ENCODE measurements at regions not wholly inside any gene's neighbourhood (a gene's known extent, or its start where the extent isn't known, plus 50 kb on each side); places are given as distances from the start of the nearest gene placed in this dataset.

DNA sequence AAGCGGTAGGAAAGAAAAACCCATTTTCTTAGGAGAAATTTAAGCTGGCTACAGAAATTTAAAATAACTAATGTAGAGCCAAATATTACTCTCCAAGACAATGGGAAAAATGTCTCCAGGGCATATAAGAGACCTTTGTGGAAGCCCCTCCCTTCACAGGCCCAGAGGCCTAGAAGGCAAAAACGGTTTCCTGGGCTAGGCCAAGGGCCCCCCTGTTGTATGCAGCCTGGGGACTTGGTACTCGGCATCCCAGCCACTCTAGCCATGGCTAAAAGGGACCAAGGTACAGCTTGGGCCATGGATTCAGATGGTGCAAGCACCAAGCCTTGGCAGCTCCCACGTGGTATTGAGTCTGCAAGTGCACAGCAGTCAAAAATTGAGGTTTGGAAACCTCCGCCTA, 90.1 kb downstream of the CGGBP1 start:
- H2AFZ ChIP-seq (ENCODE audit: low read length), result no peak overlapping the region
- no peak for DNase-seq (ENCODE audit: low read depth in 2 of 2)

DNA sequence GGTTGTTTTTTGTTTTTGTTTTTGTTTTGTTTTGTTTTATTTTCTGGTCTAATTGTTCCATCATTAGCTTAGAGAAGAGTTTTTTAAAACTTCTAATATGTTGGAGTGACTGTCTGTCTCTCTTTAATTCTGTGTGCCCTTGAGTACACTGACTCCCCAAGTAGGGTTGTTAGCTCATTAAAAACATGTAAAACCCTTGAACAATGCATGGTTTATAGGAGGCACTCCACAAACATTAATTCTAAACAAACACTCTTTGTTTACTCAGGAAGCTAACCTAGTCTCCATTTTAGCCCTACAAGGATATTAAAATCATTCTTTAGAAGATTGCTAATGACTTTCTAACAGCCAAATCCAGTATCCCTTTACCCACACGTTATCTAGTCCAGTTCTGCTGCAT, 100.5 kb downstream of the CGGBP1 start:
- H3K27me3 ChIP-seq (ENCODE audit: control insufficient read depth, insufficient read depth, low read length), result no peaks in the 10 kb centered on the region
- no peak overlapping the region for H2AFZ ChIP-seq (ENCODE audit: low read length)
- no peak for DNase-seq (ENCODE audit: low read depth in 2 of 2)

More for the DNA sequence above, 90.1 kb downstream of the CGGBP1 start:
- Histone ChIP-seq H3K9ac (ENCODE audit: insufficient read depth, low read length) (no peak overlapping the region), H3K4me3 (replicated peaks in 1 of 4; ENCODE audit: control extremely low read depth in 1 of 4, insufficient read depth in 1 of 4, low read depth in 3 of 4, low read length in 4 of 4) (no peak overlapping the region), H3K27me3 (ENCODE audit: control insufficient read depth, insufficient read depth, low read length) (no peaks in the 10 kb centered on the region), H3K9me3 (ENCODE audit: control insufficient read depth, insufficient read depth, low read depth, low read length) (no peaks in the 10 kb centered on the region), H3K4me2 (ENCODE audit: extremely low read depth, insufficient read depth, low read length) (no peak overlapping the region), H3K4me1 (ENCODE audit: control insufficient read depth, extremely low read depth, insufficient read depth, low read length) (no peaks in the 10 kb centered on the region), H3K36me3 (ENCODE audit: control insufficient read depth, insufficient read depth, low read length) (no peaks in the 10 kb centered on the region), H3K27ac (ENCODE audit: insufficient read depth, low read length) (no peak overlapping the region), H3K79me2 (ENCODE audit: control insufficient read depth, insufficient read depth, low read length) (no peaks in the 10 kb centered on the region), H4K20me1 (ENCODE audit: control insufficient read depth, extremely low read depth, insufficient read depth, low read length) (no peaks in the 10 kb centered on the region)
- TF ChIP-seq EZH2 (IDR thresholded peaks at IDR 0.05; ENCODE audit: low read length, missing control alignments), result no peak
- TF ChIP-seq, protein P1, sequence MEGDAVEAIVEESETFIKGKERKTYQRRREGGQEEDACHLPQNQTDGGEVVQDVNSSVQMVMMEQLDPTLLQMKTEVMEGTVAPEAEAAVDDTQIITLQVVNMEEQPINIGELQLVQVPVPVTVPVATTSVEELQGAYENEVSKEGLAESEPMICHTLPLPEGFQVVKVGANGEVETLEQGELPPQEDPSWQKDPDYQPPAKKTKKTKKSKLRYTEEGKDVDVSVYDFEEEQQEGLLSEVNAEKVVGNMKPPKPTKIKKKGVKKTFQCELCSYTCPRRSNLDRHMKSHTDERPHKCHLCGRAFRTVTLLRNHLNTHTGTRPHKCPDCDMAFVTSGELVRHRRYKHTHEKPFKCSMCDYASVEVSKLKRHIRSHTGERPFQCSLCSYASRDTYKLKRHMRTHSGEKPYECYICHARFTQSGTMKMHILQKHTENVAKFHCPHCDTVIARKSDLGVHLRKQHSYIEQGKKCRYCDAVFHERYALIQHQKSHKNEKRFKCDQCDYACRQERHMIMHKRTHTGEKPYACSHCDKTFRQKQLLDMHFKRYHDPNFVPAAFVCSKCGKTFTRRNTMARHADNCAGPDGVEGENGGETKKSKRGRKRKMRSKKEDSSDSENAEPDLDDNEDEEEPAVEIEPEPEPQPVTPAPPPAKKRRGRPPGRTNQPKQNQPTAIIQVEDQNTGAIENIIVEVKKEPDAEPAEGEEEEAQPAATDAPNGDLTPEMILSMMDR (conservative IDR thresholded peaks at IDR 0.05 in 1 of 2, IDR thresholded peaks at IDR 0.05 in 1 of 2; ENCODE audit: low read depth in 1 of 2, low read length in 2 of 2), result no peak

DNA sequence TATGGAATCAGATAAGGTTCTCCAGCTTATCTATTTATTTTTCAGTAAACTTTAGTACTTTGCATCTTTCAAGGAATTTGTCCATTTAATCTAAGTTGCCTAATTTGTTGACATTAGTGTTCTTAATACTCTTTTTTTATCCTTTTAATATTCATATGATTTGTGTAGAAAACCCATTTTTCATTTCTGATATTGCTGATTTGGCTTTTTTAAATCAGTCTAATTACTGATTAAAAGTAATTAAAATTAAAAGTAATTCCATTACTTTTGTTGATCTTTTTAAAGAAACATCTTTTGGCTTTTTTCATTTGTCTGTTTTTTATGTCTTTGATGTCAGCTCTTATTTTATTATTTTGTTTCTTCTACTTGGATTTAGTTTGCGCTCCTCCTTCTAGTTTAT, 101.2 kb downstream of the CGGBP1 start:
- TF ChIP-seq, protein P1 (conservative IDR thresholded peaks at IDR 0.05 in 1 of 2, IDR thresholded peaks at IDR 0.05 in 1 of 2; ENCODE audit: low read depth in 1 of 2, low read length in 2 of 2), result no peak
- no peak for TF ChIP-seq EZH2 (IDR thresholded peaks at IDR 0.05; ENCODE audit: low read length, missing control alignments)
- Histone ChIP-seq H3K79me2 (ENCODE audit: control insufficient read depth, insufficient read depth, low read length) (no peaks in the 10 kb centered on the region), H3K36me3 (ENCODE audit: control insufficient read depth, insufficient read depth, low read length) (no peaks in the 10 kb centered on the region)

More for the DNA sequence above, 100.5 kb downstream of the CGGBP1 start:
- Histone ChIP-seq H3K79me2 (ENCODE audit: control insufficient read depth, insufficient read depth, low read length) (no peaks in the 10 kb centered on the region), H3K36me3 (ENCODE audit: control insufficient read depth, insufficient read depth, low read length) (no peaks in the 10 kb centered on the region), H3K4me2 (ENCODE audit: extremely low read depth, insufficient read depth, low read length) (no peak overlapping the region), H3K9ac (ENCODE audit: insufficient read depth, low read length) (no peak overlapping the region), H4K20me1 (ENCODE audit: control insufficient read depth, extremely low read depth, insufficient read depth, low read length) (no peaks in the 10 kb centered on the region), H3K27ac (ENCODE audit: insufficient read depth, low read length) (no peak overlapping the region), H3K4me1 (ENCODE audit: control insufficient read depth, extremely low read depth, insufficient read depth, low read length) (no peaks in the 10 kb centered on the region), H3K9me3 (ENCODE audit: control insufficient read depth, insufficient read depth, low read depth, low read length) (no peaks in the 10 kb centered on the region), H3K4me3 (replicated peaks in 1 of 4; ENCODE audit: control extremely low read depth in 1 of 4, insufficient read depth in 1 of 4, low read depth in 3 of 4, low read length in 4 of 4) (no peak overlapping the region)
- no peak for TF ChIP-seq EZH2 (IDR thresholded peaks at IDR 0.05; ENCODE audit: low read length, missing control alignments)
- TF ChIP-seq, protein P1 (conservative IDR thresholded peaks at IDR 0.05 in 1 of 2, IDR thresholded peaks at IDR 0.05 in 1 of 2; ENCODE audit: low read depth in 1 of 2, low read length in 2 of 2), result no peak

More for the DNA sequence above, 101.2 kb downstream of the CGGBP1 start:
- H3K4me3 ChIP-seq (replicated peaks in 1 of 4; ENCODE audit: control extremely low read depth in 1 of 4, insufficient read depth in 1 of 4, low read depth in 3 of 4, low read length in 4 of 4), result no peak overlapping the region
- no peak overlapping the region for H3K9ac ChIP-seq (ENCODE audit: insufficient read depth, low read length)
- H3K27ac ChIP-seq (ENCODE audit: insufficient read depth, low read length), result no peak overlapping the region
- no peak overlapping the region for H3K4me2 ChIP-seq (ENCODE audit: extremely low read depth, insufficient read depth, low read length)
- no peaks in the 10 kb centered on the region for H3K9me3 ChIP-seq (ENCODE audit: control insufficient read depth, insufficient read depth, low read depth, low read length)
- no peak overlapping the region for H2AFZ ChIP-seq (ENCODE audit: low read length)
- H3K27me3 ChIP-seq (ENCODE audit: control insufficient read depth, insufficient read depth, low read length), result no peaks in the 10 kb centered on the region
- H4K20me1 ChIP-seq (ENCODE audit: control insufficient read depth, extremely low read depth, insufficient read depth, low read length), result no peaks in the 10 kb centered on the region
- DNase-seq (ENCODE audit: low read depth in 2 of 2), result no peak
- H3K4me1 ChIP-seq (ENCODE audit: control insufficient read depth, extremely low read depth, insufficient read depth, low read length), result no peaks in the 10 kb centered on the region

Data from fibroblast of lung (primary cell).